HPDE6-E6E7 (cell line): ENCODE measurements at regions not wholly inside any gene's neighbourhood (a gene's known extent, or its start where the extent isn't known, plus 50 kb on each side); places are given as distances from the start of the nearest gene placed in this dataset.

Experiments
- DNase-seq: peaks from one replicate; pipeline ENCODE4 v3.0.0; 2011; ENCODE audit warnings: missing footprints; ENCODE audit errors: extremely low spot score

GRCh38 chr21:34022627-34023335 lies 50.6 kb upstream of the MRPS6 start:
- no peak for DNase-seq

- DNase-seq = no peak
These were observed 51.7 kb upstream of the MRPS6 start for GRCh38 chr21:34021726-34022125.

- no peak for DNase-seq
These were observed 52.3 kb upstream of the MRPS6 start for GRCh38 chr21:34020983-34021553.

- DNase-seq = no peak
These were observed 53.2 kb upstream of the MRPS6 start for GRCh38 chr21:34020005-34020847.

GRCh38 chr21:34019402-34019801 lies 54.0 kb upstream of the MRPS6 start:
- no peak for DNase-seq

- DNase-seq = no peak
These were observed 54.5 kb upstream of the MRPS6 start for GRCh38 chr21:34018910-34019309.

- DNase-seq = no peak
These were observed 55.2 kb upstream of the MRPS6 start for GRCh38 chr21:34018185-34018584.

- no peak for DNase-seq
These were observed 56.1 kb upstream of the MRPS6 start for GRCh38 chr21:34017039-34017961.

- DNase-seq = no peak
These were observed 60.7 kb upstream of the MRPS6 start for GRCh38 chr21:34012640-34013039.

- DNase-seq = no peak
These were observed 61.7 kb upstream of the MRPS6 start for GRCh38 chr21:34011660-34012059.

GRCh38 chr21:34009193-34009592 lies 64.2 kb upstream of the MRPS6 start:
- no peak for DNase-seq

GRCh38 chr21:34008618-34009017 lies 64.8 kb upstream of the MRPS6 start:
- DNase-seq = no peak

GRCh38 chr21:34006611-34007168 lies 66.7 kb upstream of the MRPS6 start:
- DNase-seq = no peak

GRCh38 chr21:34004974-34005373 lies 68.4 kb upstream of the MRPS6 start:
- no peak for DNase-seq

- no peak for DNase-seq
These were observed 69.1 kb upstream of the MRPS6 start for GRCh38 chr21:34004013-34004938.

- no peak for DNase-seq
These were observed 70.0 kb upstream of the MRPS6 start for GRCh38 chr21:34003428-34003827.

- DNase-seq = no peak
These were observed 73.0 kb upstream of the MRPS6 start for GRCh38 chr21:34000375-34000774.

GRCh38 chr21:33998809-33999208 lies 74.6 kb upstream of the MRPS6 start:
- no peak for DNase-seq

- no peak for DNase-seq
These were observed 75.0 kb upstream of the MRPS6 start for GRCh38 chr21:33998402-33998801.

GRCh38 chr21:33997436-33997835 lies 75.9 kb upstream of the MRPS6 start:
- DNase-seq = no peak
